HEK293 (cell line): ENCODE measurements at regions not wholly inside any gene's neighbourhood (a gene's known extent, or its start where the extent isn't known, plus 50 kb on each side); places are given as distances from the start of the nearest gene placed in this dataset.

ENCODE experiments used
- CTCF ChIA-PET: fragments of 350-600 bp; formaldehyde crosslinking; extraction: SDS; loops from one replicate; lab custom pipeline; 2021; ENCODE audit warnings: antibody characterized with exemption; lab: Yijun Ruan, JAX
- POLR2A ChIA-PET: fragments of 300-600 bp; formaldehyde crosslinking; extraction: SDS; loops from one replicate; lab custom pipeline; 2020; ENCODE audit warnings: antibody characterized with exemption, inconsistent platforms; lab: Yijun Ruan, JAX
- H3K27ac ChIP-seq: fragments of 200-500 bp; sonication (Bioruptor generic); 2 replicates; pipeline ENCODE4 v1.5.1; 2014; ENCODE audit warnings: low read depth, low read length, control low read depth, inconsistent platforms; ENCODE audit errors: extremely low read depth
- H3K36me3 ChIP-seq, 2 experiments: fragments of 200-500 bp in 1 of 2; sonication (Bioruptor generic) in 1 of 2; 1 replicate in 1 of 2; 2 replicates in 1 of 2; pipeline ENCODE4 v1.5.1; 2014 to 2017; ENCODE audit warnings: inconsistent platforms in 2 of 2, low read length in 2 of 2; ENCODE audit not compliant: control insufficient read depth in 2 of 2, insufficient read depth in 1 of 2
- H3K4me1 ChIP-seq: fragments of 200-500 bp; sonication (Bioruptor generic); 2 replicates; pipeline ENCODE4 v1.5.1; 2014; ENCODE audit warnings: mild to moderate bottlenecking, low read length, inconsistent platforms; ENCODE audit not compliant: control insufficient read depth, insufficient read depth
- H3K4me3 ChIP-seq: 2 replicates; pipeline ENCODE4 v1.5.1; 2011; ENCODE audit warnings: low read depth, mild to moderate bottlenecking, control low read depth, low read length, moderate library complexity
- H3K9me3 ChIP-seq: fragments of 200-500 bp; sonication (Bioruptor generic); 2 replicates; pipeline ENCODE4 v1.5.1; 2014; ENCODE audit warnings: low read depth, low read length, inconsistent platforms; ENCODE audit not compliant: control insufficient read depth, insufficient read depth
- MYNN ChIP-seq: fragments of 450-650 bp; formaldehyde crosslinking; IDR thresholded peaks from 2 replicates; pipeline ENCODE4 v1.5.1; 2016; ENCODE audit warnings: missing biosample characterization, missing genetic modification characterization, borderline replicate concordance
- OVOL3 ChIP-seq: fragments of 450-650 bp; formaldehyde crosslinking; IDR thresholded peaks from 2 replicates; pipeline ENCODE4 v1.5.1; 2016; ENCODE audit warnings: missing biosample characterization, missing genetic modification characterization
- PRDM2 ChIP-seq: fragments of 450-650 bp; formaldehyde crosslinking; IDR thresholded peaks from 2 replicates; pipeline ENCODE4 v1.5.1; 2016; ENCODE audit warnings: missing biosample characterization, missing genetic modification characterization, borderline replicate concordance
- SETDB1 ChIP-seq: IDR thresholded peaks from one replicate; pipeline ENCODE4 v1.6.1; 2017; ENCODE audit warnings: mild to moderate bottlenecking, low read length, moderate library complexity, mixed read lengths; ENCODE audit not compliant: insufficient read length
- ZBTB20 ChIP-seq: fragments of 450-650 bp; formaldehyde crosslinking; IDR thresholded peaks from 2 replicates; pipeline ENCODE4 v1.5.1; 2016; ENCODE audit warnings: missing biosample characterization, missing genetic modification characterization
- ZNF146 ChIP-seq: fragments of 450-650 bp; formaldehyde crosslinking; IDR thresholded peaks from 2 replicates; pipeline ENCODE4 v1.5.1; 2016; ENCODE audit warnings: missing biosample characterization, missing genetic modification characterization
- ZNF19 ChIP-seq: fragments of 450-650 bp; formaldehyde crosslinking; IDR thresholded peaks from 2 replicates; pipeline ENCODE4; 2016; ENCODE audit warnings: missing biosample characterization, missing genetic modification characterization, low read depth
- ZNF398 ChIP-seq: fragments of 450-650 bp; formaldehyde crosslinking; IDR thresholded peaks from 2 replicates; pipeline ENCODE4 v1.5.1; 2017; ENCODE audit warnings: missing biosample characterization, missing genetic modification characterization
- ZNF433 ChIP-seq: fragments of 450-650 bp; formaldehyde crosslinking; IDR thresholded peaks from 2 replicates; pipeline ENCODE4 v1.5.1; 2016; ENCODE audit warnings: missing biosample characterization, missing genetic modification characterization, low read depth
- ZNF473 ChIP-seq: fragments of 450-650 bp; formaldehyde crosslinking; IDR thresholded peaks from 2 replicates; pipeline ENCODE4 v1.5.1; 2017; ENCODE audit warnings: missing biosample characterization, missing genetic modification characterization
- ZNF514 ChIP-seq: fragments of 450-650 bp; formaldehyde crosslinking; IDR thresholded peaks from 2 replicates; pipeline ENCODE4 v1.5.1; 2016; ENCODE audit warnings: missing biosample characterization, missing genetic modification characterization
- ZNF558 ChIP-seq: fragments of 450-650 bp; formaldehyde crosslinking; IDR thresholded peaks from 2 replicates; pipeline ENCODE4 v1.5.1; 2016; ENCODE audit warnings: missing biosample characterization, missing genetic modification characterization
- ZNF621 ChIP-seq: fragments of 450-650 bp; formaldehyde crosslinking; IDR thresholded peaks from 2 replicates; pipeline ENCODE4 v1.5.1; 2017; ENCODE audit warnings: missing biosample characterization, missing genetic modification characterization
- ZNF692 ChIP-seq: fragments of 450-650 bp; formaldehyde crosslinking; IDR thresholded peaks from 2 replicates; pipeline ENCODE4 v1.5.1; 2016; ENCODE audit warnings: missing biosample characterization, missing genetic modification characterization
- ZNF843 ChIP-seq: fragments of 450-650 bp; formaldehyde crosslinking; IDR thresholded peaks from 2 replicates; pipeline ENCODE4 v1.5.1; 2016; ENCODE audit warnings: missing biosample characterization, missing genetic modification characterization
- TF ChIP-seq, protein P1 (sequence below): fragments of 450-650 bp; formaldehyde crosslinking; IDR thresholded peaks from 2 replicates; pipeline ENCODE4 v1.5.1; 2017; ENCODE audit warnings: missing biosample characterization, missing genetic modification characterization

DNA sequence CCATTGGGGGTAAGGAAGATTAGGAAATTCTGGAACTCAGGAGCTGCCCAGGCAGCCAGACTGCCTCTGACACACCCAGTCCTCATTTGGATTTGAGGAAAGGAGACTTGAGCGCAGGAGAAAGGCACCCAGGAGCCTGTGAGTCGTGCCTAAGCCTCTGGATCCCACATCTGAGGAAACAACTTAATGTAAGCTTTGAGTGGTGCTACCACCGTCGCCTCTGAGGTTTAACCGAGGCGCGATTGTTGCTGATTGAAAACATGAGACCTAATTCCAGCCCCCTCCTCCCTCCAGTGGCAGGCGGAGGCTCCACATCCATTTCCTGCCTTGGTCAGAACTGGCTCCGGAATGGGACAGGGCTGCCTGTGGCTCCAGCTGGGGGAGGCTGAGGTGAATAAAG, 176.7 kb upstream of the PKDCC start (continued):
- TF ChIP-seq PRDM2 (no peak), ZNF19 (no peak), ZNF146 (no peak), ZNF514 (tag by site-specific recombination) (no peak), OVOL3 (no peak), MYNN (tag by site-specific recombination) (no peak), ZNF433 (tag by site-specific recombination) (no peak), ZNF473 (tag by site-specific recombination) (no peak), ZNF692 (no peak)

DNA sequence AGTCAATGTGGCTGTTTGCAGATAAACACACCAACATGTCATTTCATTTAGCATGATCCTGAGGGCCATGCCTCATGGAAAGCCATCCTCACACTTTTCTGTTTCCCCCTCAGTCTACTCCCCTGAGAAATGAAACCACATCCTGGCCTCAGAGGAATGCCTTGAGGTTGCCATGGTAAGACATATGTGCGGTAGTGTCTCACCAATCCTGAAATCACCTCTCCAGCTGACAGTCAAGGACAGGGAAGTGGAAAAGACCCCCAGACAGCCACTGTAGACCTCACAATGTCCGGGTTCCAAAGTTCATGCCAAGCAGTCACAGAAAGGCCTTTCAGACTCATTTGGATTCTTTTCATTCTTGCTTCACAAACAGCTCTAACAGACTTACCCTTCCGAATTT, 175.2 kb upstream of the PKDCC start:
- H3K36me3 ChIP-seq = no peaks in the 10 kb centered on the region
- H3K27ac ChIP-seq = no peak overlapping the region
- peaks cover 4% of the 10 kb centered on the region for H3K4me1 ChIP-seq
- ChIA-PET CTCF (interaction anchor here (1.0 to 12.6 kb wide), 2 partner anchors 18 to 214 kb away, joined by 6 to 369 read pairs; no protein-coding TSS in a partner anchor), POLR2A (no interaction called here)
- H3K9me3 ChIP-seq = no peaks in the 10 kb centered on the region
- TF ChIP-seq ZNF558 (tag by site-specific recombination) (no peak), ZNF843 (tag by site-specific recombination) (no peak), ZBTB20 (no peak), ZNF398 (tag by site-specific recombination) (no peak), SETDB1 (no peak), ZNF621 (tag by site-specific recombination) (no peak)
- TF ChIP-seq, protein P1, sequence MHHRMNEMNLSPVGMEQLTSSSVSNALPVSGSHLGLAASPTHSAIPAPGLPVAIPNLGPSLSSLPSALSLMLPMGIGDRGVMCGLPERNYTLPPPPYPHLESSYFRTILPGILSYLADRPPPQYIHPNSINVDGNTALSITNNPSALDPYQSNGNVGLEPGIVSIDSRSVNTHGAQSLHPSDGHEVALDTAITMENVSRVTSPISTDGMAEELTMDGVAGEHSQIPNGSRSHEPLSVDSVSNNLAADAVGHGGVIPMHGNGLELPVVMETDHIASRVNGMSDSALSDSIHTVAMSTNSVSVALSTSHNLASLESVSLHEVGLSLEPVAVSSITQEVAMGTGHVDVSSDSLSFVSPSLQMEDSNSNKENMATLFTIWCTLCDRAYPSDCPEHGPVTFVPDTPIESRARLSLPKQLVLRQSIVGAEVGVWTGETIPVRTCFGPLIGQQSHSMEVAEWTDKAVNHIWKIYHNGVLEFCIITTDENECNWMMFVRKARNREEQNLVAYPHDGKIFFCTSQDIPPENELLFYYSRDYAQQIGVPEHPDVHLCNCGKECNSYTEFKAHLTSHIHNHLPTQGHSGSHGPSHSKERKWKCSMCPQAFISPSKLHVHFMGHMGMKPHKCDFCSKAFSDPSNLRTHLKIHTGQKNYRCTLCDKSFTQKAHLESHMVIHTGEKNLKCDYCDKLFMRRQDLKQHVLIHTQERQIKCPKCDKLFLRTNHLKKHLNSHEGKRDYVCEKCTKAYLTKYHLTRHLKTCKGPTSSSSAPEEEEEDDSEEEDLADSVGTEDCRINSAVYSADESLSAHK (tag by site-specific recombination) = no peak
- no peak overlapping the region for H3K4me3 ChIP-seq
